ENCODE measurements at regions not wholly inside any gene's neighbourhood (a gene's known extent, or its start where the extent isn't known, plus 50 kb on each side); places are given as distances from the start of the nearest gene placed in this dataset.

- CTCF ChIA-PET = interaction anchor here (1.5 to 2.0 kb wide), 2 partner anchors 16 to 33 kb away, joined by 3 to 4 read pairs; no protein-coding TSS in a partner anchor
These were observed 121.0 kb upstream of the HAAO start for GRCh38 chr2:42913280-42913878.

More at GRCh38 chr2:42913280-42913878, 121.0 kb upstream of the HAAO start:
- dilution Hi-C loops (cut with MboI; ENCODE audit: extremely low pct_ligation_motif_present, low sequenced_read_pairs) (no loop called here), intact Hi-C loops (cut with micrococcal nuclease) (loop anchor here (1.0 kb wide), 2 partner anchors 14 to 33 kb away; no protein-coding TSS in a partner anchor)
- no TSS peak for BruUV-seq (replicated peaks)
- TF ChIP-seq JUN (IDR thresholded peaks at IDR 0.05; ENCODE audit: borderline replicate concordance, insufficient read depth, insufficient read length, low read depth) (peak; percentile 91), POLR2AphosphoS5 (IDR thresholded peaks at IDR 0.05; ENCODE audit: insufficient read depth, low read depth, low read length) (peak; percentile 91), FOS (IDR thresholded peaks at IDR 0.05; ENCODE audit: borderline replicate concordance, insufficient read depth, low read length) (peak; percentile 94), CTCF (IDR thresholded peaks at IDR 0.05; ENCODE audit: extremely low read depth in 1 of 2, insufficient read depth in 1 of 2, low read depth in 1 of 2, low read length in 2 of 2) (no peak), MAX (IDR thresholded peaks at IDR 0.05; ENCODE audit: insufficient read depth, insufficient read length) (no peak), MYC (IDR thresholded peaks at IDR 0.05; ENCODE audit: low read depth, low read length) (no peak), EZH2 (IDR thresholded peaks at IDR 0.05; ENCODE audit: borderline replicate concordance, low read depth, low read length, severe bottlenecking) (no peak), GATA2 (IDR thresholded peaks at IDR 0.05; ENCODE audit: insufficient read depth, insufficient read length, low read depth, low read length) (peak; percentile 92), POLR2A (IDR thresholded peaks at IDR 0.05; ENCODE audit: low read depth, low read length) (peak; percentile 70)
- Histone ChIP-seq H3K36me3 (ENCODE audit: control insufficient read depth in 2 of 2, extremely low read depth in 1 of 2, insufficient read depth in 2 of 2, low read length in 2 of 2) (no peaks in the 10 kb centered on the region), H3K79me2 (ENCODE audit: control insufficient read depth, insufficient read depth, low read length) (no peaks in the 10 kb centered on the region), H3K9ac (replicated peaks; ENCODE audit: extremely low read depth, insufficient read depth, low read length) (no peak overlapping the region), H2AFZ (ENCODE audit: low read depth, low read length) (no peak overlapping the region), H3K9me1 (replicated peaks; ENCODE audit: control insufficient read depth, extremely low read depth, insufficient read depth, low read length) (no peaks in the 10 kb centered on the region), H3K27ac (ENCODE audit: insufficient read depth, low read depth, low read length) (peak overlapping the region; percentile 54), H3K27me3 (ENCODE audit: control insufficient read depth in 2 of 2, insufficient read depth in 2 of 2, low read length in 2 of 2) (no peaks in the 10 kb centered on the region), H3K9me3 (replicated peaks; ENCODE audit: control insufficient read depth, insufficient read depth, low read length) (no peaks in the 10 kb centered on the region), H4K20me1 (replicated peaks; ENCODE audit: control insufficient read depth, extremely low read depth, insufficient read depth, low read length) (no peaks in the 10 kb centered on the region), H3K4me3 (replicated peaks in 1 of 3; ENCODE audit: insufficient read depth in 1 of 3, low read depth in 1 of 3, low read length in 3 of 3) (no peak overlapping the region), H3K4me1 (ENCODE audit: control insufficient read depth, extremely low read depth, insufficient read depth, low read length) (peaks cover 42% of the 10 kb centered on the region), H3K4me2 (ENCODE audit: insufficient read depth, low read length) (peak overlapping the region; percentile 67)
- POLR2A ChIA-PET = no interaction called here
- peak; percentile 95 for DNase-seq (ENCODE audit: low read depth, low spot score)
- peak; percentile 95 for FAIRE-seq

Measured in endothelial cell of umbilical vein (primary cell).